Neural progenitor cell (in vitro differentiated cells): ENCODE measurements at regions not wholly inside any gene's neighbourhood (a gene's known extent, or its start where the extent isn't known, plus 50 kb on each side); places are given as distances from the start of the nearest gene placed in this dataset.

Experiments
- DNase-seq: peaks from one replicate; pipeline ENCODE4 v3.0.0-alpha.2; 2016; ENCODE audit warnings: low spot score
- H2AFZ ChIP-seq: fragments of 200-600 bp; sonication (generic); replicated peaks from 2 replicates; pipeline ENCODE4 v1.6.1; 2016; ENCODE audit warnings: antibody characterized with exemption
- H3F3A ChIP-seq: fragments of 200-600 bp; sonication (generic); 2 replicates; pipeline ENCODE4 v1.6.1; 2016; ENCODE audit warnings: antibody characterized with exemption, low read depth
- H3K27ac ChIP-seq: fragments of 200-600 bp; sonication (generic); 2 replicates; pipeline ENCODE4 v1.5.1; 2016; ENCODE audit warnings: mild to moderate bottlenecking
- H3K27me3 ChIP-seq: fragments of 200-600 bp; sonication (generic); 2 replicates; pipeline ENCODE4 v1.6.1; 2016; ENCODE audit warnings: mild to moderate bottlenecking, moderate library complexity
- H3K36me3 ChIP-seq: fragments of 200-600 bp; sonication (generic); 2 replicates; pipeline ENCODE4 v1.5.1; 2016
- H3K4me1 ChIP-seq: fragments of 200-600 bp; sonication (generic); 2 replicates; pipeline ENCODE4 v1.6.1; 2016; ENCODE audit warnings: mixed run types
- H3K4me2 ChIP-seq: fragments of 200-600 bp; sonication (generic); 2 replicates; pipeline ENCODE4 v1.6.1; 2016
- H3K4me3 ChIP-seq: fragments of 200-600 bp; sonication (generic); 2 replicates; pipeline ENCODE4 v1.5.1; 2016
- H3K79me2 ChIP-seq: fragments of 200-600 bp; sonication (generic); 2 replicates; pipeline ENCODE4 v1.6.1; 2016; ENCODE audit warnings: low read depth
- H3K9ac ChIP-seq: fragments of 200-600 bp; sonication (generic); 2 replicates; pipeline ENCODE4 v1.6.1; 2016
- H3K9me3 ChIP-seq: fragments of 200-600 bp; sonication (generic); 2 replicates; pipeline ENCODE4 v1.5.1; 2016; ENCODE audit warnings: low read depth
- H4K20me1 ChIP-seq: fragments of 200-600 bp; sonication (generic); 2 replicates; pipeline ENCODE4 v1.6.1; 2016; ENCODE audit warnings: low read depth
- H3K27ac Mint-ChIP-seq: 3 replicates; pipeline ENCODE4 v1.8.0; 2021; ENCODE audit warnings: mixed read lengths
- H3K27me3 Mint-ChIP-seq: 2 replicates; pipeline ENCODE4 v1.8.0; 2022; ENCODE audit warnings: low read depth, mild to moderate bottlenecking, inconsistent platforms, moderate library complexity, mixed read lengths; ENCODE audit not compliant: insufficient read depth
- H3K36me3 Mint-ChIP-seq: 3 replicates; pipeline ENCODE4 v1.8.0; 2021; ENCODE audit warnings: mixed read lengths
- H3K4me1 Mint-ChIP-seq: 3 replicates; pipeline ENCODE4 v1.8.0; 2021; ENCODE audit warnings: mixed read lengths
- H3K4me3 Mint-ChIP-seq: 3 replicates; pipeline ENCODE4 v1.8.0; 2021; ENCODE audit warnings: mild to moderate bottlenecking, moderate library complexity, mixed read lengths
- H3K9me3 Mint-ChIP-seq: 3 replicates; pipeline ENCODE4 v1.8.0; 2020; ENCODE audit warnings: mixed read lengths
- EZH2 ChIP-seq: fragments of 200-600 bp; sonication (generic); IDR thresholded peaks from 2 replicates; pipeline ENCODE4 v1.6.1; 2017; ENCODE audit warnings: antibody characterized with exemption, mild to moderate bottlenecking, moderate library complexity
- EZH2phosphoT487 ChIP-seq: fragments of 200-600 bp; sonication (generic); IDR thresholded peaks from 2 replicates; pipeline ENCODE4 v1.6.1; 2017; ENCODE audit warnings: antibody characterized with exemption
- TF ChIP-seq, protein P1 (sequence below): fragments of 200-600 bp; sonication (generic); IDR thresholded peaks from 2 replicates; pipeline ENCODE4 v1.5.1; 2017; ENCODE audit warnings: antibody characterized with exemption, mild to moderate bottlenecking

GRCh38 chr20:20989081-20989480, 117.1 kb downstream of the LINC00237 start:
- Mint-ChIP-seq H3K27me3 (peaks cover 3% of the 10 kb centered on the region), H3K27ac (no peak overlapping the region)
- TF ChIP-seq EZH2phosphoT487 (no peak), EZH2 (no peak)
- TF ChIP-seq, protein P1, sequence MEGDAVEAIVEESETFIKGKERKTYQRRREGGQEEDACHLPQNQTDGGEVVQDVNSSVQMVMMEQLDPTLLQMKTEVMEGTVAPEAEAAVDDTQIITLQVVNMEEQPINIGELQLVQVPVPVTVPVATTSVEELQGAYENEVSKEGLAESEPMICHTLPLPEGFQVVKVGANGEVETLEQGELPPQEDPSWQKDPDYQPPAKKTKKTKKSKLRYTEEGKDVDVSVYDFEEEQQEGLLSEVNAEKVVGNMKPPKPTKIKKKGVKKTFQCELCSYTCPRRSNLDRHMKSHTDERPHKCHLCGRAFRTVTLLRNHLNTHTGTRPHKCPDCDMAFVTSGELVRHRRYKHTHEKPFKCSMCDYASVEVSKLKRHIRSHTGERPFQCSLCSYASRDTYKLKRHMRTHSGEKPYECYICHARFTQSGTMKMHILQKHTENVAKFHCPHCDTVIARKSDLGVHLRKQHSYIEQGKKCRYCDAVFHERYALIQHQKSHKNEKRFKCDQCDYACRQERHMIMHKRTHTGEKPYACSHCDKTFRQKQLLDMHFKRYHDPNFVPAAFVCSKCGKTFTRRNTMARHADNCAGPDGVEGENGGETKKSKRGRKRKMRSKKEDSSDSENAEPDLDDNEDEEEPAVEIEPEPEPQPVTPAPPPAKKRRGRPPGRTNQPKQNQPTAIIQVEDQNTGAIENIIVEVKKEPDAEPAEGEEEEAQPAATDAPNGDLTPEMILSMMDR = no peak

GRCh38 chr20:20979934-20980333, 126.2 kb downstream of the LINC00237 start:
- Histone ChIP-seq H3K27me3 (no peaks in the 10 kb centered on the region), H4K20me1 (no peaks in the 10 kb centered on the region), H3K4me2 (no peak overlapping the region), H3K36me3 (no peaks in the 10 kb centered on the region), H3K4me1 (no peaks in the 10 kb centered on the region), H3K9ac (no peak overlapping the region), H2AFZ (no peak overlapping the region), H3K27ac (no peak overlapping the region), H3K9me3 (no peaks in the 10 kb centered on the region), H3K79me2 (no peaks in the 10 kb centered on the region), H3K4me3 (no peak overlapping the region), H3F3A (no peaks in the 10 kb centered on the region)
- Mint-ChIP-seq H3K4me3 (no peak overlapping the region), H3K4me1 (no peaks in the 10 kb centered on the region), H3K27me3 (peaks cover 9% of the 10 kb centered on the region), H3K36me3 (no peaks in the 10 kb centered on the region), H3K27ac (no peak overlapping the region), H3K9me3 (peaks cover 14% of the 10 kb centered on the region)
- no peak for TF ChIP-seq EZH2
- TF ChIP-seq, protein P1 = no peak
- no peak for TF ChIP-seq EZH2phosphoT487
- no peak for DNase-seq

More at GRCh38 chr20:20989081-20989480, 117.1 kb downstream of the LINC00237 start:
- Mint-ChIP-seq H3K4me1 (peaks cover 15% of the 10 kb centered on the region), H3K36me3 (no peaks in the 10 kb centered on the region), H3K4me3 (no peak overlapping the region), H3K9me3 (no peaks in the 10 kb centered on the region)
- H2AFZ ChIP-seq = no peak overlapping the region
- H3K79me2 ChIP-seq = no peaks in the 10 kb centered on the region
- no peaks in the 10 kb centered on the region for H3K9me3 ChIP-seq
- no peak overlapping the region for H3K4me2 ChIP-seq
- H3F3A ChIP-seq = no peaks in the 10 kb centered on the region
- no peak overlapping the region for H3K4me3 ChIP-seq
- H3K27me3 ChIP-seq = no peaks in the 10 kb centered on the region
- H3K36me3 ChIP-seq = no peaks in the 10 kb centered on the region
- no peak overlapping the region for H3K27ac ChIP-seq
- no peaks in the 10 kb centered on the region for H4K20me1 ChIP-seq
- H3K4me1 ChIP-seq = peaks cover 28% of the 10 kb centered on the region
- no peak overlapping the region for H3K9ac ChIP-seq
- no peak for DNase-seq

GRCh38 chr20:20977786-20978185, 128.4 kb downstream of the LINC00237 start:
- no peak overlapping the region for H3K27ac ChIP-seq
- H3K27ac Mint-ChIP-seq = no peak overlapping the region
- H3K4me2 ChIP-seq = no peak overlapping the region
- H4K20me1 ChIP-seq = no peaks in the 10 kb centered on the region
- no peaks in the 10 kb centered on the region for H3K9me3 ChIP-seq
- no peaks in the 10 kb centered on the region for H3K36me3 ChIP-seq
- no peaks in the 10 kb centered on the region for H3K36me3 Mint-ChIP-seq
- no peaks in the 10 kb centered on the region for H3K79me2 ChIP-seq
- H3F3A ChIP-seq = no peaks in the 10 kb centered on the region
- no peak overlapping the region for H3K4me3 ChIP-seq
- no peaks in the 10 kb centered on the region for H3K27me3 ChIP-seq
- H3K4me1 ChIP-seq = no peaks in the 10 kb centered on the region
- no peak overlapping the region for H2AFZ ChIP-seq
- TF ChIP-seq EZH2 = no peak
- TF ChIP-seq, protein P1 = no peak
- TF ChIP-seq EZH2phosphoT487 = no peak
- H3K9me3 Mint-ChIP-seq = peaks cover 14% of the 10 kb centered on the region
- H3K27me3 Mint-ChIP-seq = peaks cover 7% of the 10 kb centered on the region
- H3K4me1 Mint-ChIP-seq = peaks cover 6% of the 10 kb centered on the region
- no peak overlapping the region for H3K9ac ChIP-seq
- DNase-seq = no peak
- H3K4me3 Mint-ChIP-seq = no peak overlapping the region
